Testis (tissue), 2 donors: ENCODE measurements at regions not wholly inside any gene's neighbourhood (a gene's known extent, or its start where the extent isn't known, plus 50 kb on each side); places are given as distances from the start of the nearest gene placed in this dataset.

Experiments
- CTCF ChIP-seq, 3 experiments: fragments of 450-650 bp in 2 of 3; fragments of 200-600 bp in 1 of 3; sonication (generic) in 1 of 3; IDR thresholded peaks; one replicate each; pipeline ENCODE4 v1.5.1; 2016 to 2019; ENCODE audit warnings: antibody characterized with exemption in 3 of 3, mild to moderate bottlenecking in 2 of 3, moderate library complexity in 1 of 3
- POLR2A ChIP-seq: fragments of 450-650 bp; IDR thresholded peaks from one replicate; pipeline ENCODE4 v1.6.1; 2017; ENCODE audit warnings: antibody characterized with exemption, mild to moderate bottlenecking, moderate library complexity

- no peak for TF ChIP-seq POLR2A
- no peak for TF ChIP-seq CTCF (IDR thresholded peaks at IDR 0.05)
Measured at GRCh38 chr1:25105836-25106235, 126.5 kb downstream of the SYF2 start.
